Anterior cingulate cortex (tissue), 58 donors: ENCODE measurements at regions not wholly inside any gene's neighbourhood (a gene's known extent, or its start where the extent isn't known, plus 50 kb on each side); places are given as distances from the start of the nearest gene placed in this dataset.

Experiments
- DNase-seq, 58 donors: peaks; one replicate each; lab custom pipeline; 2025; lab: John Stamatoyannopoulos, UW

DNA sequence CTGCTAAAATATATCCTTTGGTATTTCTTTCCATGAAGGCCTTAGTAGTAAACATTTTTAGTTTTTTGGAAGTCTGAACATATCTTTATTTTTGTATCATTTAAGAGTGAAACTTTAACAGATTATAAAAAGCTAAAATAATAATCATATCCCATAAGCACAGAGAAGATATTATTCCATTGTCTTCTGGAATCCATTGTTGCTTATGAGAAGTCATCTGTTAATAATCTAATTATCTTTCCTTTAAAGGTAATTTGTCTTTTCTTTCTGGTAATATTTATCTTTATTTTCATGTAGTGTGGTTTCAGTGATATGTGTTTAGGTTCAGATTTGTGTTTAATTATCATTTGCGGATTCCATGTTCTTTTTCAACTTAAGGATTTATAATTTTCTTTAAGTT is 261.7 kb downstream of the MSRB3 start:
- DNase-seq: no peak

DNA sequence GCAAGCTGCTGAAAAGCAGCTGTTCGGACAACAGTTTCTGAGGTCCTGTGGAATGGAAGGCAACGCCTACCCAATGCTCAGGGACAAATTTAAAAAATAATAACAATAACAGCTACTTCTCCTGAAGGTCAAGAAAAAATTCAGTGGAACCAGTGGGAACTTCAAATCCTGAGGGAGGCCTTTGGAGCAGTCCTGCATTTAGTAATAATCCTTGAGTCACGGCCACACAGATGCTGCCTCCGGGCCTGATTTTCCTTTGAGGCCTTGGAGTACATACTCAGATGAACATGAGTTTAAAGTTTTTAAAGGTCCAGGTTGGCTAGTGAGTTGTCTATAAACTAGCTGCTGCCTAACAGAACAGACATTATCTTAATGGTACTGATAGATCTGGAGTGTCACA is 268.0 kb downstream of the MSRB3 start:
- DNase-seq: no peak

DNA sequence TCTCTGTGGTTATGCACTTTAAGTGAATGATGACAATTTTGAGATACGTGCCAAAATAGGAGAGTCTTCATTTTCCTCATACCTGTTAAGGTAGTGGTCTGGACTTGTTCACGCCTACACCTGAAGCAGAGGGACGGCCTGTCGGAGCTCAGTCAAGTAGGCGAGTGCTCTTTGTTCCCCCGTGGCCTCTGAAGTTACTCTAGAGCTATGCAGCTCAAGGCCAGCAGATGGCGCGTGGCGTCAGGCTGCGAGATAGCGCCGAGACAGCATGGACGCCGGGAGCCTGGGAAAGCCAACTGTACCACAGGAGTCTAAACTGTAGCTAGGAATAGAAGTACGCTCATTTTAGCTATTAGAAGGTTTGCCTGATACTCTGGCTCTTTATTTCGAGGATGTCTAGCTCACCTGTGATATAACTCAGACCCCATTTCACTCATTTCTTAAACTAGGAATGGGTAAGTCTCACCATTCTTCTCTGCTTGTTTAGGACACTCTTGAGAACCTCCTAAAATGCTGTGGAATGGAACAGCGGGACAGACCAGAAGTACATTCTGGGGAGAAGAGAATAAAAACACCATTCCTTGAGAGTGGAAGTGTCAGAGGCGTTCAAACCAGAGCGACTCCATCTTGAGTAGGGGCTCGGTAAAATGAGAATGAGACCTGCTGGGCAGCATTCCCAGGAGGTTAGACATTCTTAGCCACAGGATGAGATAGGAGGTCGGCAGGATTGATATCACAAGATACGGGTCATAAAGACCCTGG is 267.4 kb upstream of the HMGA2 start:
- peak in 54 of 58 donors; percentile 1 to 76 (median 22) for DNase-seq

DNA sequence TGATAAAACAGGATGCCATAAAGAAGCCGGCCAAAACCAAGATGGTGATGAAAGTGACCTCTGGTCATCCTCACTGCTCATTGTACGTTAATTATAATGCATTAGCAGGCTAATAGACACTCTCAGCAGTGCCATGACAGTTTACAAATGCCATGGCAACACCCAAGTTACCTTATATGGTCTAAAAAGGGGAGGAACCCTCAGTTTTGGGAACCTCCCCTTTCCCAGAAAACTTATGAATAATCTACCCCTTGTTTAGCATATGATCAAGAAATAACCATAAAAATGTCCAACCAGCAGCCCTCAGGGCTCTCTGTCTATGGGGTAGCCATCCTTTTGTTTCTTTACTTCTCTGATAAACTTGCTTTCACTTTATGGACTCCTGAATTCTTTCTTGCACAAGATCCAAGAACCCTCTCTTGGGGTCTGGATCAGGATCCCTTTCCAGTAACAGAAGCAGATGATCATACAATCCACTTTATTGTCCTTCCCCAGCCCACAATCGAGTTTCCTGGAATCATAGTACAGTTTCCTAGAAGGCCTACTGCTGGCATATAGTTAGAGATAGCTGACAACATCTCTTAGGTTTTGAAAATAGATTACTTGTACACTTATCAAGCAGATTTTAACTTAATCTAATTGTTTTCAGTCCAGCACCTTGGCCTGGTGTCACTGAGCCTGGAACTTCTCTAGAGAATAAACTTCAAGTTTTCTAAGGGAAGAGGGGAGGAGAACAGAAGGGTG is 266.7 kb upstream of the HMGA2 start:
- DNase-seq: no peak

DNA sequence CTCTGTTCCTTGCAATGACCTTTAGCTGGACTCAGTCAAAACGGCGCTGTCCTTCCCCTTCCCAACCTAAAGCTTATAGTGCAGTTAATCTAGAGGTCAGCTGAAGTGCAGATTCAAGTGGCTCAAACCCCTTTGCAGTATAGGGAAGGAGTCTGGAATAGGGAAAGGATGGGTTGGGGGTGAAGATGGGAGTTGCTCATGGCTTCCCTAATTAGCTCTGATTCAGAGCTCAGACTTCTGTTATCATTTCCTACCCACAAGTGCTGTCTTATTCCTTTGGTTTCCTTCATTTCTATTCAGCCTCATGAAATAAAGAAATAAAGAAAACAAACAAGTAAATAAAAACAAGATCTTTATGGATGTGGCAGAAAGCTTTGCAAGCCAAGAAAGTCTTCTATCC is 264.0 kb upstream of the HMGA2 start:
- no peak for DNase-seq

DNA sequence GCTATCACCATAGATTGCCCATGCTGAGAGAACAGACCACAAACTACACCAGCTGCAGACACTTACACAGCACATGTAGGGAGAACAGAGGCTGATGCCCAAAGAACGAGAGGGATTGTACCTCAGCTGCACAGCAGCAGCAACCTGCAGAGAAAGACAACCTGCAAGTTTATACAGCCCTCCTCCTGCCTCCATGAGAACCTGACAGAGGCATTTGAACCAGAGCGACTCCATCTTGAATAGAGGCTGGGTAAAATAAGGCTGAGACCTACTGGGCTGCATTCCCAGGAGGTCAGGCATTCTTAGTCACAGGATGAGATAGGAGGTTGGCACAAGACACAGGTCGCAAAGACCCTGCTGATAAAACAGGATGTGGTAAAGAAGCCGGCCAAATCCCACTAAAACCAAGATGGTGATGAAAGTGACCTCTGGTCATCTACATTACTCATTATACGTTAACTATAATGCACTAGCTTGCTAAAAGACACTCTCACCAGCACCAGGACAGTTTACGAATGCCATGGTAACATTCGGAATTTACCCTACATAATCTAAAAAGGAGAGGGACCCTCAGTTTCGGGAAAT is 262.4 kb upstream of the HMGA2 start:
- no peak for DNase-seq

DNA sequence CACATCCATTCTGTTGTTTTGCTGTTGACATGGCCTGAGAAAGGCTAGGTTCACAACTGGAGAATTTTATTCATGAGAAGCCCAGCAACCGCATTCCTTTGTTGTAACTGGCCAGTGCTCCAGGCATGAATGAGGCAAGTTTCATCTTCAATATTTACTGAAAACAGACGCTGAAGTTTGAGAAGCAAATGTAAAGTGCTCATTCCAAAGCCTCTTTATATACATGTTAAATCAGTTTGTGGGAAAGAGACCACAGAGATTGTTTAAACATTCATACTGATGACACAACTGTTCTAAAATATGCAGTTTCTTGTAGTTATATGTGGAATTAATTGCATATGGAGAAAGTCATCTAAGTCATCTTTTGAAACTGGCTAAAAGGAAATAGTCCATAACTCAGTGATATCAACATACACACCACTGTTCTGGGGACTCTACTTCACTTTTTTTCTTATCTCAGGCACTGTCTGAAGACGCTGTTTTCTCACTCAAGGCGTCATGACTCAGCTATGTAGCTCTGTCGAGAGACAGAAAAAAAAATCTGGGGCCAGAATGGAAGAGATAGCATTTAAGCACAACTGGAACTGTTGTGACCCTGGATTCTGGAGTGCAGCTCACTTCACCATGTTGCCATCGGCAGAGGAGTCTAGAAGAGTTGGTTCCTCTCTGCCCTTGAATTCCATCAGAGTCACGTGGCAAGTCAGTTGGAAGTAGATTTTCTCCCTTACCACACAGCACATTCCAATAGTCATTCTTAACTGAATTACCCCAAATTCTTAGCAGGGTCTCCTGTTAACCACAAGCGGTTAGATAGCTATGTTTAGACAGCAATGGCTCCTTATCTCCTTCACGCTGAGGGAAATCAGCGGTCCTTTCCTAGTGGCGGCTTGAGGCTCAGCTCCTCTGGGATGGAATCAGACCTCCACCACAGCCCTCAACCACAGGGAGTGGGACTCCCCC is 258.4 kb upstream of the HMGA2 start:
- no peak for DNase-seq

DNA sequence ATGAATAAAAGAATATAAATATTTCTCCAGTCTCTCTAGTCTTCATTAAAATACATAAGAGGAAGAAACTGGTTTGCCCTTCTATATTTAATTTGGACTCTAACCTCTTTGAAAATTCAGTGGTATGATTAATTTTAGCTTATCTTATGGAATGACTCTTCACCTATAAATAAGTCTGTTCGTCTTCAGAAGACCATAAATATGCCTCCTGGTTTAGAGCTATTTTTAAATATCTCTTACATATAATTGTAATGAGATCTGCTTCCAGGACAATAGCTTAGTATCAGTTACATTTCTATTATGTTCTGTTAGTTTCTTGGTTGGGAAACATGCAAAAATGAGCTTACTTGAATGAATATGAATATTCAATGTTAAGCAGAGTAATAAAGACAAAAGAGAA is 257.5 kb upstream of the HMGA2 start:
- no peak for DNase-seq

DNA sequence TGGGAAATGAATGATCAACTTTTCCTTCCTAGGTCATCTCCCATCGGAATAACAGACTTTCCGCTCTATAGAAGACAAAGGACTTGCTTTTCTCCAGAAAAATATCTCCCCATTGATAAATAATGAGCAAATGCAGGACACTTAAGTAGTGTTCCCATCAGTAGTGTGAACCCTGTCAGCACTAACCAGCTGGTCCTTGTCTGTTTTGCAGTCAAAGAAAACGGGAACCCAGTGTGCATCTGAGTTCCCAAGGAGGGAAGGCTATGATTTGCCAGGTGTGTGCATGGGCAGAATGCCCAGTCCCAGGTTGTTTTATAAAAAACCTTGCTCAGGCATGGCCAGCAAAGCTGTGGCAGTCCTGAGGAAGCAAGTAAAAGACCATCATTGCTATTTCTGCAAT is 256.5 kb upstream of the HMGA2 start:
- no peak for DNase-seq

DNA sequence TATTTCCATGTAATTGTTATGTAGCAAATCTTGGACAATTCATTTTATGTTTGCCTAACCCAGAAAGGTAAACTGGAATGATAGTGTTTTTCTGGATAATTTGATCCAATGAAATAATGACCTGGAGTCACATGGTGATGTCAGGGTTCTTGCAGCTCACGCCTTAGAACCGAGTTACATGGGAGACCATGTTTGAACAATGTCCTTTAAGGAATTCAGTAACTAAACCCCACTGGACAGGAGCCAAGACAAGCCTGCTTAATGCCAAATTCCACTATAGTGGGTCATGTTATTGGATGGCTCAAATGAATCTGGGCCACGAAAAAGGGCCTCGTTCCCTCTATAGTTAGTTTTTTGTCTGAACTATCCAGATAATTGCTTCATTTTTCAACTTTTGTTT is 255.8 kb upstream of the HMGA2 start:
- DNase-seq: no peak

DNA sequence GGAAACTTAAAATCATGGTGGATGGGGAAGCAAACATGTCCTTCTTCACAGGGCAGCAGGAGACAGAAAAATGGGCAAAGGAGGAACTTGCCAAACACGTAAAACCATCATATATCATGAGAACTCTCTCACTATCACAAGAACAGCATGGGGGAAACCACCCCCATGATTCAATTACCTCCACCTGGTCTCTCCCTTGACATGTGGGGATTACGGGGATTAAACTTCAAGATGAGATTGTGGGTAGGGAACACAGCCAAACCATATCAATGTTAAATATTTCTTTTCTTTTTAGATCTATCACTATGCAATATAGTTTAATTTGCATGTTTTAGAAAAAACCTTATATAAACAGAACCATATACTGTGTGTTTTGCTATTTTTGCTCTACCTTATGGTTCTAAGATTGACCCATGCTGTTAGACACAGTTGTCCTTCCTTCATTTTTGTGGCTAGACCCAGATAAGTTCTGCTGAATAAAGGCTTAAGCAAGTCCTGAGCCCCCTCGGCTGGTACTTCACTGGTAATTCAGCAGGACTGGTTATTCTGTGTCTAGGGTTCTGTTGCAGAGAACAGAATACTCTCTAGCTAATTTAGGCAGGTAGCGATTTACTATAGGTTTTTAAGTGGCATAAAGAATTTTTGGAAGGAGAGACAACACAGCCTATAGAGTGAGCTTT is 253.7 kb upstream of the HMGA2 start:
- DNase-seq: no peak

DNA sequence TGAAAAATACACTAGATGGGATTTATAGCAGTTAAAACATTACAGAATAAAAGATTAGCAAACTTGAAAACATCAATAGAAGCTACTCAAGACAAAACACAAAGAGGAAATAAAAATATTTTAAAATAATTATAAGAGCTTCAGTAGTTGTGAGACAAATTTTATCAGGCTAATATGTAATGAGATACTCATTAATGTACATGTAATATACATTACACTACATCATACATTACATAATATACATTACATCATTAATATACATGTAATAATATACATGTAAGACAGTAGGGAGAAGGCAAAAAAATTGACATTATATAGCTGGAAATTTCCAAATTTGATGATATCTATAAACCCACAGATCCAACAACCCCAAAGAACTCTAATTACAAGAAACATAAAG is 249.4 kb upstream of the HMGA2 start:
- DNase-seq: no peak

DNA sequence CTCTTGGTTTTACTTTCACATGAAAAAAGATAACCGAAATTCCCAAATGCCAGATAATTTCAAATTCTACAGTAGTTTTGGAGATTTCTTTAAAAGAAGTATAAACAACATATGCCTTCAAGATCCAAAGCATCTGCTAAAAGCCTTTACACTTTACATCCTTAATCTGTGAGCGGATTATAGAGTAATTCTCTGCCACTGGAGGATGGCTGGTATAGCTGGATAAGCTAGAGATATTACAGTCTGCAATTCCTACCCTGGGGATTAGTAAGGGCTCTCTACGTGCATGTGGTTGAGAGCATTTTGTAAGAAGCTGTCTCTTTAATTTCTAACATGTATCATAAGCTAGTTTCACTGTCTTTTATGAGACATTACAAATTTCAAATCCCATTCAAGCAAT is 240.3 kb upstream of the HMGA2 start:
- DNase-seq: no peak

DNA sequence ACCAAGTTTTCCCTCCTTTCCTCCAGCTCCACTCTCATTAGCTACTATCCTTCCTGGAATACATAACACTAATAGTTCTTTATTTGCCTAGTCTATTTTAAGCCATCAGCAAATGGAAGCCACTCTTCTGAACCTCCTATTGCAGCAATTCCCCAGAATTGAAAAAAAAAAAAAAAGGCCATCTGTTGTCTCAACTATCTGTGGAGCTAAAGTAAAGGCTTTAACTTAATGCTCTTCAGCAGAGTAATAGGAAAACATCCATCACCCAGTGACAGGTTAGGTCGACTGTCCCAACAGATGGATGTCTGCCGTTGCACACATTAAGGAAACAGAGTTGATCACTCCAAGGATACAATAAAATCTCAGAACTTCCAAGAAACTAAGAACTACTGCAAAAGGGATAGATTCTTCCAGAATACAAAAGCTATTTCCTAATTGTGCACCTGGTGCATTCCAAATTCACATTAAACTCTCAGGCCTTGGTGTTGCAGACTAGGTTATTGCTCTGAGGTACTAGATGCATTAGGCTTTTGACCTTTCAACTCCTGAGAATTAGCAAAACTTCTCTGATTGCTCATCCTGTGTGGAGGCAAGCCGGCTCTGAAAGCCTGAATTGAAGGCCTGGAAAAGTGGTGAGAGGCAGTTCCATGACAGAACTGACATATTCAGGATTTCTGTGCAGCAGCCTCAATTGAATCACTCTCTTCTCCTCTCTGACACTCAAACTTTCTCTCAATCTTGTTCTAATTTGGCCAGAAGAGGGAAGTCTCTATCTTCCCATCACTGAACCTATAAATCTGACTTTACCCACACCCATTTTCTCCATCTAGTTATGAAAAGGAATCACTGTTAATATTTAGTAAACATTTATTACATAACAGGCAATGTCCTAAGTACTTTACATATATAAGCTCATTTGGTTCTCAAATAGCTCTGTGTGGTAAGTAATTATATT is 238.4 kb upstream of the HMGA2 start:
- no peak for DNase-seq

DNA sequence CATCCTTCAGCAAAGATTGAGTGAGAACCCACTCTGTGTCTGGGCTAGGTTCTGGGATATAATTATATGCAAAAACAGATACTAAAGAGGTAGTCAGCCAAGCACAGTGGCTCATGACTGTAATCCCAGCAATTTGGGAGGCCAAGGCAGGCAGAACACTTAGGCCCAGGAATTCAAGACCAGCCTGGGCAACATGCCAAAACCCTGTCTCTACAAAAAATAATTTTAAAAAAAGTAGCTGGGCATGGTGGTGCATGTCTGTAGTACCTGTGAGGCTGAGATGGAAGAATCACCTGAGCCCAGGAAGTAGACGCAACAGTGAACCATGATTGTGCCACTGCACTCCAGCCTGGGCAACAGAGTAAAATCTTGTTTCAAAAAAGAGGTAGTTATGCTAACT is 237.5 kb upstream of the HMGA2 start:
- DNase-seq: no peak

DNA sequence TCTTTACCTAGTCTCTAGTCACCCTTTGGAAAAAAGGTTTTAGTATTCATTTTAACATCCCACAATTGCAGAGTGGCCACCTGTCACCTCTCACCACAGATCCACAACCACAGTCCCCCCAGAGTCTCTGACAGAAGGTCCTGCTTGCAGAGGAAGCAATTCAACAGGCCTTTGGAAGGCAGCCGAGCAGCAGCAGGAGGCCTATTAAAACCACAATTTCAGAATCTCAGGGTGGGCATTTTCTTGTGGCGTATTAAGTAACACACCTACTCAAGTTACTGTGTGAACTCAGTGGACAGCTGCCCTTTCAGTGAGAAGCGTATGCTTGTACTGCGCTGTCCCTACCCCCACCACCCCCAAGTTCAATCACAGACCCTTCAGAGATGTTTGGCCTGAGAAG is 234.0 kb upstream of the HMGA2 start:
- no peak for DNase-seq

DNA sequence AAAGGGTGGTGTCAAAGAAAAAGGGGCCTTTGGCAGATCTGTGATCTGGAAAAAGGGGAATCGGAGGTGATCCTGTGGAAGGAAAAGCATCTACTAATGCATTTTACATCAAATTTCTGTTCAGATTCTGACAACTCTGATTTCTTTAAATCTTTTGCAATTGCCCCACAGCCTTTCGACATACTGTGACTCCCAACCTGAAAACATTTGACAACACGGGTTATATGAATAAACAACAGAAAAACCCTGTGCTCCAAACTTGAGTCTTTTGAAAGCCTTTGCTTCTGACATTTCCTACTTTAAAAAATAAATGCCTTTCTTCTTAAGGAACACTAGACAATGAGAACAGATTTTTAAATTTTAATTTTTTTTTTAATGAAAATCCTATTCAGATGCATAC is 231.9 kb upstream of the HMGA2 start:
- no peak for DNase-seq

DNA sequence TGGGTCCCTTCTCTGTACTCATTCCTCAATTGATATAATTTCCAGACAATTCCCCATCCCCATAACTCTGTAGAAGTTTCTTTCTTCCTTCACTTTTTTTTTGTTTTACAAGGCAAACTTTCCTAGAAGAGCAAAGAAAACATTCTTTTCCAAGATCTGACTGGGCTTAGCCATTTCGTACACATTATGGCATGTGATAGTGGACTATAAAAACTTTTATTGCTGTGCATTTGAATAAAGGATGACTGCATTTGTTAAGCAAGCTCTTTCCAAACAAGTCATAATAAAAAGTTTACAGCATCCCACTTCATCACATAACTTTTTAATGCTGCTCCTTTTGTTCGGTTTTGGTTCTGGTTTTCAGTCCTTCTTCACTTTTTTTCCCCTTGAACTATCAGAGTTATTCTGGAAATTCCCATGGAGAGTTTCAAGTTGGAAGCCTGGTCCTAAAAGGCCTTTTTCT is 231.0 kb upstream of the HMGA2 start:
- DNase-seq: no peak

DNA sequence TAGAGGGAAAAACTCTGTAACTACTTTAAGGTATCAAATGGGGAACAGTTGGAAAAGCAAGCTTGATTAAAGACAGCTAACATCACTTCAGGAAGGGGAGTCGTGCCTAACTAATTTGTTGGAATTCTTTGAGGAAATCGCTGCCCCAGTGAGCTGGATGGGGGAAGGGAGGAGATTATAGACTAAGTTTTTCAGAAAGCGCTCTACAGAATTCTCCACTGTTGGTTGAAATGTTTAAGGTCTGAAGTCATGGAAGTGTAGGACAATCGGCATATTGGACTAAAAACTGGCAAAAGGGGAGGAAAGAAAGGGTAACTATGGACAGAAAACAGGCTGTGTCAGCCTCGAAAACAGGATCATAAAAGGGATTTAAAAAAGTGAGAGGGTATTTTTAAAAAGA is 229.9 kb upstream of the HMGA2 start:
- DNase-seq: no peak
